ENCODE measurements at regions not wholly inside any gene's neighbourhood (a gene's known extent, or its start where the extent isn't known, plus 50 kb on each side); places are given as distances from the start of the nearest gene placed in this dataset.

GRCh38 chr9:26357803-26358344 lies 534.7 kb downstream of the CAAP1 start:
- H3K4me3 ChIP-seq (ENCODE audit: low read depth, low read length) = no peak overlapping the region
- POLR2A ChIA-PET = no interaction called here
- H3K36me3 ChIP-seq (ENCODE audit: control insufficient read depth in 2 of 2, insufficient read depth in 1 of 2, low read length in 2 of 2) = no peaks in the 10 kb centered on the region
- no peaks in the 10 kb centered on the region for H3K4me1 ChIP-seq (ENCODE audit: control insufficient read depth, insufficient read depth, low read length)
- H3K27ac ChIP-seq (ENCODE audit: extremely low read depth, low read depth, low read length) = no peak overlapping the region
- CTCF ChIA-PET = interaction anchor here (0.5 kb wide), 1 partner anchor 1493 kb away, joined by 5 read pairs; no protein-coding TSS in a partner anchor
- no peak for TF ChIP-seq ZNF664 (tag by site-specific recombination; IDR thresholded peaks at IDR 0.05)
- TF ChIP-seq ZNF558 (tag by site-specific recombination; IDR thresholded peaks at IDR 0.05) = no peak
- no peak for TF ChIP-seq ZNF560 (tag by site-specific recombination; IDR thresholded peaks at IDR 0.05; ENCODE audit: borderline replicate concordance)
- TF ChIP-seq ZNF580 (tag by site-specific recombination; IDR thresholded peaks at IDR 0.05) = no peak
- TF ChIP-seq ZNF692 (tag by site-specific recombination; IDR thresholded peaks at IDR 0.05) = no peak
- TF ChIP-seq TRIM28 (IDR thresholded peaks at IDR 0.05; ENCODE audit: borderline replicate concordance, low read length) = no peak
- TF ChIP-seq ZNF658 (tag by site-specific recombination; IDR thresholded peaks at IDR 0.05) = no peak
- no peak for TF ChIP-seq ZNF416 (tag by site-specific recombination; IDR thresholded peaks at IDR 0.05)
- no peak for TF ChIP-seq ZNF266 (tag by site-specific recombination; IDR thresholded peaks at IDR 0.05; ENCODE audit: low read depth)
- TF ChIP-seq ZNF48 (tag by site-specific recombination; IDR thresholded peaks at IDR 0.05) = no peak
- no peak for TF ChIP-seq HOXD13 (CRISPR knock-in tag; IDR thresholded peaks at IDR 0.05; ENCODE audit: borderline replicate concordance)
- TF ChIP-seq ZNF621 (tag by site-specific recombination; IDR thresholded peaks at IDR 0.05) = no peak
- no peaks in the 10 kb centered on the region for H3K9me3 ChIP-seq (ENCODE audit: control insufficient read depth, insufficient read depth, low read depth, low read length)

GRCh38 chr9:26356491-26356890 lies 536.1 kb downstream of the CAAP1 start:
- CTCF ChIA-PET = no interaction called here
- H3K4me1 ChIP-seq (ENCODE audit: control insufficient read depth, insufficient read depth, low read length) = no peaks in the 10 kb centered on the region
- TF ChIP-seq ZNF449 (tag by site-specific recombination; IDR thresholded peaks at IDR 0.05) = no peak
- TF ChIP-seq ZNF600 (tag by site-specific recombination; IDR thresholded peaks at IDR 0.05) = no peak
- TF ChIP-seq ZNF548 (tag by site-specific recombination; IDR thresholded peaks at IDR 0.05) = no peak
- TF ChIP-seq ZNF292 (tag by site-specific recombination; IDR thresholded peaks at IDR 0.05; ENCODE audit: borderline replicate concordance, low read depth) = no peak
- TF ChIP-seq ZNF580 (tag by site-specific recombination; IDR thresholded peaks at IDR 0.05) = no peak
- TF ChIP-seq AEBP2 (tag by site-specific recombination; IDR thresholded peaks at IDR 0.05; ENCODE audit: borderline replicate concordance) = no peak
- TF ChIP-seq SP7 (tag by site-specific recombination; IDR thresholded peaks at IDR 0.05) = no peak
- no peak for TF ChIP-seq ZNF768 (tag by site-specific recombination; IDR thresholded peaks at IDR 0.05)
- TF ChIP-seq ZNF214 (tag by site-specific recombination; IDR thresholded peaks at IDR 0.05; ENCODE audit: borderline replicate concordance) = no peak
- TF ChIP-seq ZNF184 (tag by site-specific recombination; IDR thresholded peaks at IDR 0.05) = no peak
- TF ChIP-seq ZNF157 (tag by site-specific recombination; IDR thresholded peaks at IDR 0.05) = no peak
- TF ChIP-seq ZNF132 (tag by site-specific recombination; IDR thresholded peaks at IDR 0.05; ENCODE audit: borderline replicate concordance) = no peak
- TF ChIP-seq, protein P1, sequence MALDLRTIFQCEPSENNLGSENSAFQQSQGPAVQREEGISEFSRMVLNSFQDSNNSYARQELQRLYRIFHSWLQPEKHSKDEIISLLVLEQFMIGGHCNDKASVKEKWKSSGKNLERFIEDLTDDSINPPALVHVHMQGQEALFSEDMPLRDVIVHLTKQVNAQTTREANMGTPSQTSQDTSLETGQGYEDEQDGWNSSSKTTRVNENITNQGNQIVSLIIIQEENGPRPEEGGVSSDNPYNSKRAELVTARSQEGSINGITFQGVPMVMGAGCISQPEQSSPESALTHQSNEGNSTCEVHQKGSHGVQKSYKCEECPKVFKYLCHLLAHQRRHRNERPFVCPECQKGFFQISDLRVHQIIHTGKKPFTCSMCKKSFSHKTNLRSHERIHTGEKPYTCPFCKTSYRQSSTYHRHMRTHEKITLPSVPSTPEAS (tag by site-specific recombination; IDR thresholded peaks at IDR 0.05) = no peak
- TF ChIP-seq ZNF777 (tag by site-specific recombination; IDR thresholded peaks at IDR 0.05; ENCODE audit: borderline replicate concordance) = no peak
- TF ChIP-seq KLF17 (tag by site-specific recombination; IDR thresholded peaks at IDR 0.05) = no peak
- no peak for TF ChIP-seq ZEB2 (tag by site-specific recombination; IDR thresholded peaks at IDR 0.05)
- no peak for TF ChIP-seq ZNF175 (tag by site-specific recombination; IDR thresholded peaks at IDR 0.05)
- no peak for TF ChIP-seq EGR2 (tag by site-specific recombination; IDR thresholded peaks at IDR 0.05; ENCODE audit: low read depth)
- no peak for TF ChIP-seq ZNF776 (tag by site-specific recombination; IDR thresholded peaks at IDR 0.05; ENCODE audit: borderline replicate concordance)

More at GRCh38 chr9:26356491-26356890, 536.1 kb downstream of the CAAP1 start:
- H3K9me3 ChIP-seq (ENCODE audit: control insufficient read depth, insufficient read depth, low read depth, low read length) = no peaks in the 10 kb centered on the region
- H3K4me3 ChIP-seq (ENCODE audit: low read depth, low read length) = no peak overlapping the region
- no peaks in the 10 kb centered on the region for H3K36me3 ChIP-seq (ENCODE audit: control insufficient read depth in 2 of 2, insufficient read depth in 1 of 2, low read length in 2 of 2)
- no peak overlapping the region for H3K27ac ChIP-seq (ENCODE audit: extremely low read depth, low read depth, low read length)
- POLR2A ChIA-PET = no interaction called here

All from HEK293 (cell line).